ENCODE measurements at regions not wholly inside any gene's neighbourhood (a gene's known extent, or its start where the extent isn't known, plus 50 kb on each side); places are given as distances from the start of the nearest gene placed in this dataset.
"Not testable (repeated sequence)": the region's sequence is repeated elsewhere in the genome, so short reads cannot be mapped to it uniquely, and the experiment has no call there.

DNA sequence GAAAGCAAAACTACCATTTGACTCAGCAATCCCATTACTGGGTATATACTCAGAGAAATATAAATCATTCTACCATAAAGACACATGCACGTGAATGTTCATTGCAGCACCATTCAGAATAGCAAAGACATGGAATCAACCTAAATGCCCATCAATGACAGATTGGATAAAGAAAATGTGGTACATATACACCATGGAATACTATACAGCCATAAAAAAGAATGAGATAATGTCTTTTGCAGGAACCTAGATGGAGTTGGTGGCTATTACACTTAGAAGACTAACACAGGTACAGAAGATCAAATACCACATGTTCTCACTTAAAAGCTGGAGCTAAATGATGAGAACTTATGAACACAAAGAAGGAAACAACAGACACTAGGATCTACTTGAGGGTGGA, 647.1 kb downstream of the MAT2B start:
- not testable (repeated sequence) for H3K36me3 Mint-ChIP-seq (ENCODE audit: insufficient read depth); H3K27me3 Mint-ChIP-seq; H3K4me3 Mint-ChIP-seq; ATAC-seq (replicated peaks; ENCODE audit: extremely low read depth, poor library complexity, severe bottlenecking); DNase-seq (ENCODE audit: low spot score in 2 of 2); H3K4me1 Mint-ChIP-seq; H3K27ac Mint-ChIP-seq (ENCODE audit: low read depth)
- H3K9me3 Mint-ChIP-seq = peaks cover 31% of the 10 kb centered on the region

DNA sequence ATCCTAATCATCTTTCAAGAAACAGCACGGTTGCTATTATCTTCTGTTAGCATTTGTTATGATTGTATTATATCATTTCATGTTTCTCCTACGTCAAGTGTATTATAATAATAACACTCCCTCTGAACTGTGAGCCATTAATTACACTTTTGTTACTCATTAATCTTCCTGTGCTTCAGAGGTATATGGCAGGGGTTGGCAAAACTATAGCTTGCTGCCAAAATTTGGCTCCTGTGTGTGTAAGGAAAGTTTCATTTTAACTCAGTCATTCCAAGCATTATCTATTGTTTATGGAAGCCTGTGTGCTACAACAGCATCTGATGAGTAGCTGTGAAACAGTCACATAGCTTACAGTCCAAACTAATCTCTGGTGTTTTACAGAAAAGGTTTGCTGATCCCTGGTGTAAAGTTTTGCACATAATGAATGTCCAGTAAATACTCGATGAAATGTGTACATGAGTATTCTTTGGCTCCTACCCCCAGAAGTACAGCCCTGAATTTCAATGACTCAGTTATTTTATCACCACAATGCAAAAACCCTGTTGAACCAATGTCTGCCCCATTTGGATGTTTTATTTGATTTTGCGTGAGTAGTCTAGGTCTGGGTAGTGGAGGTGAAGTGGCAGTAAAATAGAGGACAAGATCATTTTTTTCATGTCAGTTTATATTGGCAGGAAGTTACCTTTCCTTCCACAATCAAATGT, 648.2 kb downstream of the MAT2B start:
- Mint-ChIP-seq H3K27ac (ENCODE audit: low read depth) (no peak overlapping the region), H3K36me3 (ENCODE audit: insufficient read depth) (no peaks in the 10 kb centered on the region), H3K4me3 (no peak overlapping the region), H3K27me3 (no peaks in the 10 kb centered on the region), H3K4me1 (no peaks in the 10 kb centered on the region), H3K9me3 (peaks cover 28% of the 10 kb centered on the region)
- DNase-seq (ENCODE audit: low spot score in 2 of 2) (no peak), ATAC-seq (replicated peaks; ENCODE audit: extremely low read depth, poor library complexity, severe bottlenecking) (no peak)

GRCh38 chr5:164170814-164171213, 665.4 kb downstream of the MAT2B start:
- ATAC-seq (replicated peaks; ENCODE audit: extremely low read depth, poor library complexity, severe bottlenecking) = no peak
- H3K27me3 Mint-ChIP-seq = no peaks in the 10 kb centered on the region

DNA sequence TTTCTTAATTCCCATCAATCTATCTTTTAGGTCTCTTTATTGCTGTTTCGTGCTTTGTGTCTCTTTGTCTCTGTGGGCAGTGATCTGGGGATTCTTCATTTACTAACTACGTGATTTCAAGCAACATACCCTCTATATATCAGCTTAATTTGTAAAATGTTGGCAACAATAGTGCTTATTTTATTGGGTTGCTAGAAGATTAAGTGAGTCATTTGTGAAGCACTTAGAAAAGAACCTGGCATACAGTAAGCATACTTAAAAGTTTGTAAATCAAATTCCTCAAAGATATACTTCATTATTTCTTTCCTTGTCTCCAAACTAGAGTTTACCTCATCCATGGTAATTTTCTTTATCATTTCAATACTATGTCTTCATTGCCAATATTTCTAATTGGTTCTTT, 669.7 kb downstream of the MAT2B start:
- no peak for ATAC-seq (replicated peaks; ENCODE audit: extremely low read depth, poor library complexity, severe bottlenecking)
- Mint-ChIP-seq H3K4me1 (no peaks in the 10 kb centered on the region), H3K36me3 (ENCODE audit: insufficient read depth) (no peaks in the 10 kb centered on the region), H3K27me3 (no peaks in the 10 kb centered on the region), H3K4me3 (no peak overlapping the region), H3K27ac (ENCODE audit: low read depth) (no peak overlapping the region), H3K9me3 (peaks cover 6% of the 10 kb centered on the region)
- no peak for DNase-seq (ENCODE audit: low spot score in 2 of 2)

More at GRCh38 chr5:164170814-164171213, 665.4 kb downstream of the MAT2B start:
- H3K36me3 Mint-ChIP-seq (ENCODE audit: insufficient read depth) = no peaks in the 10 kb centered on the region
- no peak for DNase-seq (ENCODE audit: low spot score in 2 of 2)
- no peak overlapping the region for H3K27ac Mint-ChIP-seq (ENCODE audit: low read depth)
- no peak overlapping the region for H3K4me3 Mint-ChIP-seq
- peaks cover 7% of the 10 kb centered on the region for H3K9me3 Mint-ChIP-seq
- no peaks in the 10 kb centered on the region for H3K4me1 Mint-ChIP-seq

DNA sequence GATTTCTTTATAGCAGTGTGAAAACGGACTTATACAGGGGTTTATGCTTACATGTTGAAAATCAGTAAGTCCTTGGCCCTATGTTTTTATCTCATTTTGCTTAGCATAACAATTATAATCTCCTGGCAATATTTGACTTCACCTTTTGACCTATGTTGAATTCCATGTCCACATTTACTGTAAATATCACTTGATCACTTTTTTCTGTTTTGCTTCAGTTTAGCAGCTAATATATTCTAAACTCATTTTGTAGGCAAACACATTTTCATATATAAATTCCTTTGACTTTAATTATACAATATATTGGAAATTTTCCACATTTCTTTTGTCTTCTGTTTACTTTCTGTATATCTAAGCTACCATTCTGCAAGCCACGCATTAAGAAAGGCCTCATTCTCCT, 674.0 kb downstream of the MAT2B start:
- H3K9me3 Mint-ChIP-seq = peaks cover 11% of the 10 kb centered on the region
- ATAC-seq (replicated peaks; ENCODE audit: extremely low read depth, poor library complexity, severe bottlenecking) (no peak), DNase-seq (ENCODE audit: low spot score in 2 of 2) (no peak)
- H3K27me3 Mint-ChIP-seq = no peaks in the 10 kb centered on the region
- H3K36me3 Mint-ChIP-seq (ENCODE audit: insufficient read depth) = no peaks in the 10 kb centered on the region
- no peak overlapping the region for H3K27ac Mint-ChIP-seq (ENCODE audit: low read depth)
- no peaks in the 10 kb centered on the region for H3K4me1 Mint-ChIP-seq
- H3K4me3 Mint-ChIP-seq = no peak overlapping the region

- no peaks in the 10 kb centered on the region for H3K27me3 Mint-ChIP-seq
Measured at GRCh38 chr5:164181604-164182003, 676.2 kb downstream of the MAT2B start.

GRCh38 chr5:164184158-164184557, 678.7 kb downstream of the MAT2B start:
- Mint-ChIP-seq H3K4me3 (no peak overlapping the region), H3K9me3 (peaks cover 8% of the 10 kb centered on the region), H3K36me3 (ENCODE audit: insufficient read depth) (no peaks in the 10 kb centered on the region), H3K27ac (ENCODE audit: low read depth) (no peak overlapping the region), H3K4me1 (no peaks in the 10 kb centered on the region), H3K27me3 (no peaks in the 10 kb centered on the region)
- ATAC-seq (replicated peaks; ENCODE audit: extremely low read depth, poor library complexity, severe bottlenecking) (no peak), DNase-seq (ENCODE audit: low spot score in 2 of 2) (no peak)

More at GRCh38 chr5:164181604-164182003, 676.2 kb downstream of the MAT2B start:
- DNase-seq (ENCODE audit: low spot score in 2 of 2) (no peak), ATAC-seq (replicated peaks; ENCODE audit: extremely low read depth, poor library complexity, severe bottlenecking) (no peak)
- Mint-ChIP-seq H3K4me3 (no peak overlapping the region), H3K27ac (ENCODE audit: low read depth) (no peak overlapping the region), H3K36me3 (ENCODE audit: insufficient read depth) (no peaks in the 10 kb centered on the region), H3K4me1 (no peaks in the 10 kb centered on the region), H3K9me3 (peaks cover 11% of the 10 kb centered on the region)

- H3K4me1 Mint-ChIP-seq = no peaks in the 10 kb centered on the region
- no peaks in the 10 kb centered on the region for H3K36me3 Mint-ChIP-seq (ENCODE audit: insufficient read depth)
- H3K9me3 Mint-ChIP-seq = peaks cover 5% of the 10 kb centered on the region
- no peak overlapping the region for H3K27ac Mint-ChIP-seq (ENCODE audit: low read depth)
- no peak overlapping the region for H3K4me3 Mint-ChIP-seq
- ATAC-seq (replicated peaks; ENCODE audit: extremely low read depth, poor library complexity, severe bottlenecking) (no peak), DNase-seq (ENCODE audit: low spot score in 2 of 2) (no peak)
- no peaks in the 10 kb centered on the region for H3K27me3 Mint-ChIP-seq
Measured at GRCh38 chr5:164185000-164185399, 679.6 kb downstream of the MAT2B start.

GRCh38 chr5:164186550-164186949, 681.1 kb downstream of the MAT2B start:
- H3K9me3 Mint-ChIP-seq = peaks cover 3% of the 10 kb centered on the region
- ATAC-seq (replicated peaks; ENCODE audit: extremely low read depth, poor library complexity, severe bottlenecking) = no peak
- no peaks in the 10 kb centered on the region for H3K36me3 Mint-ChIP-seq (ENCODE audit: insufficient read depth)
- H3K4me1 Mint-ChIP-seq = no peaks in the 10 kb centered on the region
- no peaks in the 10 kb centered on the region for H3K27me3 Mint-ChIP-seq
- DNase-seq (ENCODE audit: low spot score in 2 of 2) = no peak
- no peak overlapping the region for H3K27ac Mint-ChIP-seq (ENCODE audit: low read depth)
- H3K4me3 Mint-ChIP-seq = no peak overlapping the region

GRCh38 chr5:164187785-164188184, 682.4 kb downstream of the MAT2B start:
- no peak overlapping the region for H3K27ac Mint-ChIP-seq (ENCODE audit: low read depth)
- no peak overlapping the region for H3K4me3 Mint-ChIP-seq
- DNase-seq (ENCODE audit: low spot score in 2 of 2) = no peak
- H3K27me3 Mint-ChIP-seq = no peaks in the 10 kb centered on the region
- no peak for ATAC-seq (replicated peaks; ENCODE audit: extremely low read depth, poor library complexity, severe bottlenecking)
- no peaks in the 10 kb centered on the region for H3K36me3 Mint-ChIP-seq (ENCODE audit: insufficient read depth)
- H3K9me3 Mint-ChIP-seq = no peaks in the 10 kb centered on the region
- no peaks in the 10 kb centered on the region for H3K4me1 Mint-ChIP-seq

DNA sequence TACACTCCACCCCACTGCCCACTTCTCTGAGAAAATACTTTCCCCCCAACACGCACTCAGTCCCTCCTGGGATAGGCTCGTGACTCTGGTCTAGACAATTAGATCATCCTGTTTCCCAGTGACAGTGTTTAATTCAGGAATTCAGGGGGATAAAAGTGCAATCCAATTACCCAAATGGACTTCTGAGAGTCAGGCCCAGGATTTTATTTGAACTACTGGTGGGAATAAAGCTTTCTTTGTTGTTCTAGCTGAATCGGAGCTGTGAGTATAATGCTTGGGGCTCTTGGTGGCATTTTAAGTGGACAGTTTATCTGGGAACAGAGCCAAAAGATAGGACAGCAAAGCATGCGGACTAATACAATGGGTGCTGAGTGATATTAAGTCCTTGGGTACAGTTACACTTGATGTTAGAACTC, 683.3 kb downstream of the MAT2B start:
- Mint-ChIP-seq H3K36me3 (ENCODE audit: insufficient read depth) (no peaks in the 10 kb centered on the region), H3K27ac (ENCODE audit: low read depth) (no peak overlapping the region), H3K9me3 (no peaks in the 10 kb centered on the region), H3K4me3 (no peak overlapping the region), H3K27me3 (no peaks in the 10 kb centered on the region), H3K4me1 (no peaks in the 10 kb centered on the region)
- DNase-seq (ENCODE audit: low spot score in 2 of 2) (no peak), ATAC-seq (replicated peaks; ENCODE audit: extremely low read depth, poor library complexity, severe bottlenecking) (no peak)

DNA sequence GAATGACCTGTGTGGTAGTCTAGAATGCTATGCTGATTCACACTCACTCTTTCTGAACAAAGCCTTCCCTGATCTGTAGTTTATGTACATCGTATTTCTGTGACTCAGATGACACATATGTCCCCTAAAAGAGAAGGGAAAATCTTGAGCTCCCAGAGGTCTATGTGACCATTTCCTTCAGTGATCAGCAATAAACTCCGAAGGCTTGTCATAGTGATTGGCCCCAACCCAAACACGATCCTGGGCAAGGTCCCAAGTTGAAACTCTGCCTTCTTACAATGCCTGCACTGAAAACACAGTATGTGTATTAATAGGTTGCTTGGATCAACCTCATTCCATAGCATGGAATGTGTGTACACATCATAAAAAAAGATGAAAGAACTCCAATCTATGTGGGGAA, 685.8 kb downstream of the MAT2B start:
- ATAC-seq (replicated peaks; ENCODE audit: extremely low read depth, poor library complexity, severe bottlenecking) (no peak), DNase-seq (ENCODE audit: low spot score in 2 of 2) (no peak)
- H3K27me3 Mint-ChIP-seq = no peaks in the 10 kb centered on the region
- peaks cover 6% of the 10 kb centered on the region for H3K9me3 Mint-ChIP-seq
- H3K27ac Mint-ChIP-seq (ENCODE audit: low read depth) = no peak overlapping the region
- H3K4me1 Mint-ChIP-seq = no peaks in the 10 kb centered on the region
- H3K4me3 Mint-ChIP-seq = no peak overlapping the region
- no peaks in the 10 kb centered on the region for H3K36me3 Mint-ChIP-seq (ENCODE audit: insufficient read depth)

GRCh38 chr5:164202338-164202737, 696.9 kb downstream of the MAT2B start:
- ATAC-seq (replicated peaks; ENCODE audit: extremely low read depth, poor library complexity, severe bottlenecking) (no peak), DNase-seq (ENCODE audit: low spot score in 2 of 2) (no peak)
- Mint-ChIP-seq H3K27ac (ENCODE audit: low read depth) (no peak overlapping the region), H3K4me1 (no peaks in the 10 kb centered on the region), H3K36me3 (ENCODE audit: insufficient read depth) (no peaks in the 10 kb centered on the region), H3K4me3 (no peak overlapping the region), H3K27me3 (no peaks in the 10 kb centered on the region), H3K9me3 (peaks cover 21% of the 10 kb centered on the region)
